ENCODE measurements at regions not wholly inside any gene's neighbourhood (a gene's known extent, or its start where the extent isn't known, plus 50 kb on each side); places are given as distances from the start of the nearest gene placed in this dataset.
A peak's percentile ranks its signal among the peaks of the same experiment; 100 is the strongest.
"Not testable (repeated sequence)": the region's sequence is repeated elsewhere in the genome, so short reads cannot be mapped to it uniquely, and the experiment has no call there.

GRCh38 chr17:51389875-51390274 lies 129.5 kb downstream of the UTP18 start:
- no peak for DNase-seq

GRCh38 chr17:51391982-51392654 lies 131.8 kb downstream of the UTP18 start:
- DNase-seq, result no peak

- no peak for DNase-seq
These were observed 135.3 kb downstream of the UTP18 start for GRCh38 chr17:51395621-51396020.

- no peak for DNase-seq
These were observed 137.2 kb downstream of the UTP18 start for GRCh38 chr17:51397361-51398127.

GRCh38 chr17:51398128-51398525 lies 137.8 kb downstream of the UTP18 start:
- no peak for DNase-seq

GRCh38 chr17:51398687-51399086 lies 138.3 kb downstream of the UTP18 start:
- no peak for DNase-seq

- DNase-seq, result no peak
These were observed 140.9 kb downstream of the UTP18 start for GRCh38 chr17:51401279-51401678.

- no peak for DNase-seq
These were observed 142.6 kb downstream of the UTP18 start for GRCh38 chr17:51402899-51403298.

GRCh38 chr17:51407576-51407975 lies 147.2 kb downstream of the UTP18 start:
- no peak for DNase-seq

- no peak for DNase-seq
These were observed 159.1 kb downstream of the UTP18 start for GRCh38 chr17:51419476-51419875.

GRCh38 chr17:51421525-51421924 lies 161.2 kb downstream of the UTP18 start:
- DNase-seq, result no peak

GRCh38 chr17:51422634-51423033 lies 162.3 kb downstream of the UTP18 start:
- DNase-seq, result no peak

- no peak for DNase-seq
These were observed 163.2 kb downstream of the UTP18 start for GRCh38 chr17:51423421-51424160.

GRCh38 chr17:51425773-51426172 lies 165.4 kb downstream of the UTP18 start:
- no peak for DNase-seq

GRCh38 chr17:51427323-51427811 lies 167.0 kb downstream of the UTP18 start:
- DNase-seq, result peak; percentile 29

GRCh38 chr17:51427856-51428255 lies 167.5 kb downstream of the UTP18 start:
- DNase-seq, result peak; percentile 71

- no peak for DNase-seq
These were observed 168.5 kb downstream of the UTP18 start for GRCh38 chr17:51428668-51429495.

GRCh38 chr17:51429938-51430337 lies 169.6 kb downstream of the UTP18 start:
- not testable (repeated sequence) for DNase-seq

GRCh38 chr17:51430591-51430990 lies 170.2 kb downstream of the UTP18 start:
- no peak for DNase-seq

- no peak for DNase-seq
These were observed 174.3 kb downstream of the UTP18 start for GRCh38 chr17:51434434-51435170.

GRCh38 chr17:51435171-51435552 lies 174.8 kb downstream of the UTP18 start:
- DNase-seq, result no peak

GRCh38 chr17:51435641-51436091 lies 175.3 kb downstream of the UTP18 start:
- peak; percentile 60 for DNase-seq
